H1 (cell line): ENCODE measurements at regions not wholly inside any gene's neighbourhood (a gene's known extent, or its start where the extent isn't known, plus 50 kb on each side); places are given as distances from the start of the nearest gene placed in this dataset. TPM values are rescaled to one million over a fixed set of nuclear protein-coding genes. Genes with fewer than 3 reads are reported as not detected.
"Not testable (repeated sequence)": the region's sequence is repeated elsewhere in the genome, so short reads cannot be mapped to it uniquely, and the experiment has no call there.

Experiments
- CTCF ChIA-PET: fragments of 300-600 bp; sonication (Branson Sonifier 250); formaldehyde crosslinking; loops from one replicate; lab custom pipeline; 2021; ENCODE audit not compliant: partially characterized antibody; lab: Charles Lee
- POLR2A ChIA-PET: fragments of 300-600 bp; sonication (Branson Sonifier 250); formaldehyde crosslinking; loops from one replicate; lab custom pipeline; 2021; ENCODE audit warnings: inconsistent platforms; ENCODE audit not compliant: partially characterized antibody; lab: Charles Lee
- DNase-seq, 2 experiments: peaks; one replicate each; pipeline versions ENCODE4 v3.0.0 to v3.0.0-alpha.2; 2010 to 2022; ENCODE audit warnings: low spot score in 2 of 2, low read depth in 1 of 2, mixed read lengths in 1 of 2
- FAIRE-seq: peaks from 2 replicates; lab custom pipeline; 2011; peaks lifted over from hg19 to GRCh38; lab: Jason Lieb, UNC
- H2AFZ ChIP-seq: 2 replicates; pipeline ENCODE4 v1.8.1; 2012; ENCODE audit warnings: low read length, inconsistent platforms
- H2AK5ac ChIP-seq: 2 replicates; pipeline ENCODE4 v1.6.1; 2013; ENCODE audit warnings: low read depth, low read length
- H2BK120ac ChIP-seq: replicated peaks from 2 replicates; pipeline ENCODE3; 2013; ENCODE audit warnings: low read depth, low read length, inconsistent platforms
- H2BK12ac ChIP-seq: 2 replicates; pipeline ENCODE4 v1.6.1; 2013; ENCODE audit warnings: low read depth, low read length
- H2BK15ac ChIP-seq: 2 replicates; pipeline ENCODE4 v1.6.1; 2013; ENCODE audit warnings: low read length
- H2BK20ac ChIP-seq: 2 replicates; pipeline ENCODE4 v1.6.1; 2013; ENCODE audit warnings: low read length
- H2BK5ac ChIP-seq: 2 replicates; pipeline ENCODE4 v1.6.1; 2013; ENCODE audit warnings: low read depth, low read length
- H3K14ac ChIP-seq: 2 replicates; pipeline ENCODE4 v1.6.1; 2013; ENCODE audit warnings: inconsistent platforms; ENCODE audit not compliant: insufficient read length
- H3K18ac ChIP-seq: 2 replicates; pipeline ENCODE4 v1.6.1; 2013; ENCODE audit warnings: low read length; ENCODE audit errors: extremely low read depth
- H3K23ac ChIP-seq: 2 replicates; pipeline ENCODE4 v1.6.1; 2013; ENCODE audit warnings: inconsistent platforms; ENCODE audit not compliant: insufficient read length
- H3K23me2 ChIP-seq: 2 replicates; pipeline ENCODE4 v1.6.1; 2013; ENCODE audit warnings: low read depth, low read length
- H3K27ac ChIP-seq: 2 replicates; pipeline ENCODE4 v1.6.1; 2011; ENCODE audit warnings: low read depth, low read length, inconsistent platforms
- H3K27me3 ChIP-seq, 4 experiments: replicated peaks in 1 of 4; 1 replicate in 1 of 4; 2 replicates in 3 of 4; pipeline versions ENCODE4 v1.6.1 to v1.8.1; 2011 to 2013; ENCODE audit warnings: low read length in 3 of 4, mild to moderate bottlenecking in 3 of 4, inconsistent platforms in 2 of 4, mixed read lengths in 2 of 4, moderate library complexity in 1 of 4; ENCODE audit not compliant: control insufficient read depth in 3 of 4, insufficient read depth in 3 of 4; ENCODE audit errors: extremely low read depth in 1 of 4
- H3K36me3 ChIP-seq, 4 experiments: 2 replicates each; pipeline versions ENCODE4 v1.6.1 to v1.8.1; 2011 to 2013; ENCODE audit warnings: mild to moderate bottlenecking in 4 of 4, low read length in 3 of 4, moderate library complexity in 2 of 4, control low read depth in 1 of 4, inconsistent platforms in 1 of 4; ENCODE audit not compliant: insufficient read depth in 4 of 4, control insufficient read depth in 2 of 4
- H3K4ac ChIP-seq: replicated peaks from 2 replicates; pipeline ENCODE3; 2013; ENCODE audit warnings: low read length, low read depth, mixed read lengths, inconsistent platforms; ENCODE audit not compliant: insufficient read length
- H3K4me1 ChIP-seq, 4 experiments: replicated peaks in 1 of 4; 1 replicate in 1 of 4; 2 replicates in 3 of 4; pipeline versions ENCODE4 v1.6.1 to v1.8.1; 2011 to 2013; ENCODE audit warnings: low read length in 3 of 4, inconsistent platforms in 2 of 4, mixed read lengths in 1 of 4; ENCODE audit not compliant: insufficient read depth in 4 of 4, control insufficient read depth in 3 of 4
- H3K4me2 ChIP-seq, 2 experiments: 2 replicates each; pipeline versions ENCODE4 v1.6.1 to v1.8.1; 2011 to 2013; ENCODE audit warnings: low read depth in 2 of 2, low read length in 2 of 2, control low read depth in 1 of 2, inconsistent platforms in 1 of 2, mild to moderate bottlenecking in 1 of 2; ENCODE audit not compliant: insufficient read depth in 1 of 2
- H3K4me3 ChIP-seq, 4 experiments: fragments of 200-600, 300-600 bp in 1 of 4; sonication (generic), shearing (Covaris generic), sonication (Bioruptor Twin) in 1 of 4; 2 replicates each; pipeline versions ENCODE4 v1.5.1 to v1.8.1; 2011 to 2016; ENCODE audit warnings: low read length in 4 of 4, low read depth in 3 of 4, control low read depth in 2 of 4, inconsistent platforms in 2 of 4, mild to moderate bottlenecking in 2 of 4, mixed read lengths in 1 of 4, moderate library complexity in 1 of 4; ENCODE audit not compliant: insufficient read depth in 2 of 4; ENCODE audit errors: extremely low read depth in 1 of 4
- H3K56ac ChIP-seq: replicated peaks from 2 replicates; pipeline ENCODE3; 2013; ENCODE audit warnings: low read depth, mild to moderate bottlenecking, mixed read lengths, low read length, inconsistent platforms; ENCODE audit not compliant: insufficient read length
- H3K79me1 ChIP-seq: 2 replicates; pipeline ENCODE4 v1.6.1; 2013; ENCODE audit warnings: low read depth, low read length, control low read depth
- H3K79me2 ChIP-seq, 2 experiments: 2 replicates each; pipeline versions ENCODE4 v1.6.1 to v1.8.1; 2012 to 2013; ENCODE audit warnings: low read length in 2 of 2, mild to moderate bottlenecking in 2 of 2, inconsistent platforms in 1 of 2; ENCODE audit not compliant: insufficient read depth in 2 of 2, control insufficient read depth in 1 of 2
- H3K9ac ChIP-seq, 4 experiments: replicated peaks in 1 of 4; 1 replicate in 1 of 4; 2 replicates in 3 of 4; pipeline versions ENCODE4 v1.6.1 to v1.8.1; 2011 to 2013; ENCODE audit warnings: low read depth in 3 of 4, low read length in 3 of 4, control low read depth in 2 of 4, mild to moderate bottlenecking in 2 of 4, moderate library complexity in 2 of 4, inconsistent platforms in 1 of 4; ENCODE audit errors: extremely low read depth in 1 of 4
- H3K9me3 ChIP-seq, 2 experiments: 2 replicates each; pipeline versions ENCODE4 v1.6.1 to v1.8.1; 2012 to 2013; ENCODE audit warnings: mild to moderate bottlenecking in 2 of 2, moderate library complexity in 2 of 2, control low read depth in 1 of 2, inconsistent platforms in 1 of 2, low read depth in 1 of 2, low read length in 1 of 2, mixed read lengths in 1 of 2; ENCODE audit not compliant: insufficient read depth in 2 of 2
- H4K20me1 ChIP-seq, 2 experiments: replicated peaks in 1 of 2; 2 replicates each; pipeline versions ENCODE3 to v1.8.1; 2011 to 2013; ENCODE audit warnings: inconsistent platforms in 2 of 2, low read length in 2 of 2, mild to moderate bottlenecking in 1 of 2; ENCODE audit not compliant: insufficient read depth in 2 of 2, control insufficient read depth in 1 of 2
- H4K5ac ChIP-seq: 2 replicates; pipeline ENCODE4 v1.6.1; 2013; ENCODE audit warnings: low read length, low read depth, mixed read lengths, inconsistent platforms; ENCODE audit not compliant: insufficient read length
- H4K8ac ChIP-seq: 2 replicates; pipeline ENCODE4 v1.8.0; 2013; ENCODE audit warnings: mild to moderate bottlenecking, moderate library complexity, low read length, inconsistent platforms; ENCODE audit not compliant: insufficient read depth; ENCODE audit errors: extremely low read depth
- H4K91ac ChIP-seq: replicated peaks from 2 replicates; pipeline ENCODE3; 2013; ENCODE audit warnings: low read length, mixed read lengths, inconsistent platforms; ENCODE audit not compliant: insufficient read length
- WGBS, 2 experiments: shearing (Covaris generic) in 1 of 2; methylation state at CpG; one replicate each; pipeline versions ENCODE4 v1.1.6 to v1.1.7; 2013 to 2015; ENCODE audit warnings: low lambda C conversion rate in 2 of 2, mixed read lengths in 2 of 2, inconsistent platforms in 1 of 2, low coverage in 1 of 2, missing lambda C conversion rate in 1 of 2; ENCODE audit not compliant: insufficient replicate concordance in 2 of 2, insufficient coverage in 1 of 2, insufficient read length in 1 of 2; ENCODE audit errors: extremely low coverage in 1 of 2, missing lambda C conversion rate in 1 of 2; 5-methylcytosine and 5-hydroxymethylcytosine counted together
- small RNA-seq: library from polyadenylated mRNA; stranded (forward); fragments of <200 nt; extraction: miRNeasy Mini kit (QIAGEN cat#:217004); gene quantifications from one replicate; pipeline ENCODE3, GENCODE V24; 2013; ENCODE audit not compliant: insufficient read depth

- 96% methylated on average over 7 of the region's 11 CpGs; no CpG with 5 or more reads in 1 of the 2 experiments for WGBS, 2 experiments
- not testable (repeated sequence) for FAIRE-seq
- CTCF ChIA-PET = interaction anchor here (1.0 kb wide), 1 partner anchor 58 kb away, joined by 3 read pairs; no protein-coding TSS in a partner anchor
Observed at GRCh38 chr20:47836256-47836817, 51.1 kb upstream of the SULF2 start.

More at GRCh38 chr20:47836256-47836817, 51.1 kb upstream of the SULF2 start:
- H2AK5ac ChIP-seq, H3K23ac ChIP-seq, H3K14ac ChIP-seq, H3K36me3 ChIP-seq, H3K23me2 ChIP-seq, H3K9me3 ChIP-seq, H3K27me3 ChIP-seq, H3K27ac ChIP-seq, H3K4me2 ChIP-seq, H2BK120ac ChIP-seq, H3K79me1 ChIP-seq, H3K18ac ChIP-seq, H3K9ac ChIP-seq, H2BK15ac ChIP-seq, H3K4me1 ChIP-seq, H4K20me1 ChIP-seq, H3K56ac ChIP-seq, H4K8ac ChIP-seq, H4K91ac ChIP-seq, H2BK20ac ChIP-seq, H3K4ac ChIP-seq, DNase-seq, H2BK12ac ChIP-seq, H2AFZ ChIP-seq, H2BK5ac ChIP-seq, H3K79me2 ChIP-seq, H4K5ac ChIP-seq, H3K4me3 ChIP-seq, POLR2A ChIA-PET: not testable (repeated sequence)

Small RNA genes in the stretch of these regions (small RNA-seq; reads per million reads assigned to genes)
- gene RNA5SP486 = 1.7 reads per million, percentile 6 among the genes with 10 or more reads in this experiment
- gene RNU7-144P = not detected
- not detected for gene RNU7-92P
